Spleen (tissue), 11 donors: ENCODE measurements at regions not wholly inside any gene's neighbourhood (a gene's known extent, or its start where the extent isn't known, plus 50 kb on each side); places are given as distances from the start of the nearest gene placed in this dataset.
"Not testable (repeated sequence)": the region's sequence is repeated elsewhere in the genome, so short reads cannot be mapped to it uniquely, and the experiment has no call there.

ENCODE experiments used
- DNase-seq: peaks from one replicate; pipeline ENCODE4 v3.0.0-alpha.2; 2020
- H3K27ac ChIP-seq, 8 donors: fragments of 200-600 bp; sonication (generic) in 7 of 8; 1 replicate in 4 of 8; 2 replicates in 4 of 8; pipeline versions ENCODE4 v1.5.0 to v1.8.0; 2016 to 2021; ENCODE audit warnings: inconsistent platforms in 4 of 8, mild to moderate bottlenecking in 4 of 8, moderate library complexity in 1 of 8
- H3K27me3 ChIP-seq, 7 donors: fragments of 200-600 bp; sonication (generic) in 6 of 7; replicated peaks in 1 of 7; 1 replicate in 4 of 7; 2 replicates in 3 of 7; pipeline versions ENCODE4 v1.5.0 to v1.8.0; 2016 to 2021; ENCODE audit warnings: inconsistent platforms in 3 of 7, mild to moderate bottlenecking in 1 of 7
- H3K36me3 ChIP-seq, 6 donors: fragments of 200-600 bp; sonication (generic) in 5 of 6; 1 replicate in 4 of 6; 2 replicates in 2 of 6; pipeline versions ENCODE4 v1.5.0 to v1.8.0; 2016 to 2021; ENCODE audit warnings: inconsistent platforms in 2 of 6
- H3K4me1 ChIP-seq, 6 donors: fragments of 200-600 bp; sonication (generic) in 5 of 6; 1 replicate in 3 of 6; 2 replicates in 3 of 6; pipeline versions ENCODE4 v1.5.0 to v1.8.0; 2016 to 2021; ENCODE audit warnings: inconsistent platforms in 3 of 6
- H3K4me3 ChIP-seq, 8 donors: fragments of 200-600 bp; sonication (generic) in 7 of 8; 1 replicate in 4 of 8; 2 replicates in 4 of 8; pipeline versions ENCODE4 v1.5.0 to v1.8.0; 2016 to 2021; ENCODE audit warnings: inconsistent platforms in 4 of 8, mild to moderate bottlenecking in 4 of 8, moderate library complexity in 2 of 8
- H3K9me3 ChIP-seq, 8 donors: fragments of 200-600 bp; sonication (generic) in 7 of 8; 1 replicate in 4 of 8; 2 replicates in 4 of 8; pipeline versions ENCODE4 v1.5.0 to v1.8.0; 2016 to 2021; ENCODE audit warnings: inconsistent platforms in 4 of 8
- POLR2A ChIP-seq, 3 donors: fragments of 450-650 bp; IDR thresholded peaks; one replicate each; pipeline ENCODE4 v1.5.1; 2017; ENCODE audit warnings: antibody characterized with exemption in 3 of 3, mild to moderate bottlenecking in 1 of 3
- POLR2AphosphoS5 ChIP-seq, 3 donors: sonication (generic); formaldehyde crosslinking; IDR thresholded peaks; one replicate each; pipeline ENCODE4 v1.5.1; 2017; ENCODE audit warnings: antibody characterized with exemption in 3 of 3
- WGBS, 5 donors: extraction: QIAGEN DNeasy Blood & Tissue Kit in 3 of 5; methylation state at CpG; one replicate each; pipeline versions ENCODE4 v1.1.5 to v1.1.7; 2013 to 2018; 5-methylcytosine and 5-hydroxymethylcytosine counted together
- intact Hi-C: fragments of 100-400 bp; cut with DNase I; formaldehyde crosslinking; loops from one replicate; pipeline ENCODE4 v1.15.0; 2023; ENCODE audit warnings: low total_unique reads
- TF ChIP-seq, protein P1 (sequence below), 11 experiments: fragments of 200-600 bp in 7 of 11; fragments of 450-650 bp in 4 of 11; sonication (generic) in 4 of 11; IDR thresholded peaks in 8 of 11; conservative IDR thresholded peaks in 3 of 11; 1 replicate in 7 of 11; 2 replicates in 4 of 11; pipeline versions ENCODE4 v1.4.0 to v1.8.0; 2016 to 2021; ENCODE audit warnings: antibody characterized with exemption in 11 of 11, inconsistent platforms in 4 of 11, mild to moderate bottlenecking in 1 of 11
- donor health status: healthy with polysubstance abuse.
- donor health status: DM: no; HTN: no; CAD: no; lungs with moderate emphysema.
- donor health status: DM: no; HTN: no; CAD: no.
- donor health status: Bipolar disorder and iron deficiency.
- donor health status: healthy.
- donor health status: DM: no; HTN: no; CAD: no.
- donor health status: DM: yes; HTN: yes; CAD: no.

- peak overlapping the region in 7 of 8 donors; percentile 28 to 77 (median 73) for H3K27ac ChIP-seq
- intact Hi-C loops: no loop called here
- TF ChIP-seq POLR2A (IDR thresholded peaks at IDR 0.05) (no peak), POLR2AphosphoS5 (IDR thresholded peaks at IDR 0.05) (no peak)
- TF ChIP-seq, protein P1, sequence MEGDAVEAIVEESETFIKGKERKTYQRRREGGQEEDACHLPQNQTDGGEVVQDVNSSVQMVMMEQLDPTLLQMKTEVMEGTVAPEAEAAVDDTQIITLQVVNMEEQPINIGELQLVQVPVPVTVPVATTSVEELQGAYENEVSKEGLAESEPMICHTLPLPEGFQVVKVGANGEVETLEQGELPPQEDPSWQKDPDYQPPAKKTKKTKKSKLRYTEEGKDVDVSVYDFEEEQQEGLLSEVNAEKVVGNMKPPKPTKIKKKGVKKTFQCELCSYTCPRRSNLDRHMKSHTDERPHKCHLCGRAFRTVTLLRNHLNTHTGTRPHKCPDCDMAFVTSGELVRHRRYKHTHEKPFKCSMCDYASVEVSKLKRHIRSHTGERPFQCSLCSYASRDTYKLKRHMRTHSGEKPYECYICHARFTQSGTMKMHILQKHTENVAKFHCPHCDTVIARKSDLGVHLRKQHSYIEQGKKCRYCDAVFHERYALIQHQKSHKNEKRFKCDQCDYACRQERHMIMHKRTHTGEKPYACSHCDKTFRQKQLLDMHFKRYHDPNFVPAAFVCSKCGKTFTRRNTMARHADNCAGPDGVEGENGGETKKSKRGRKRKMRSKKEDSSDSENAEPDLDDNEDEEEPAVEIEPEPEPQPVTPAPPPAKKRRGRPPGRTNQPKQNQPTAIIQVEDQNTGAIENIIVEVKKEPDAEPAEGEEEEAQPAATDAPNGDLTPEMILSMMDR (IDR thresholded peaks at IDR 0.05 in 8 of 11, conservative IDR thresholded peaks at IDR 0.05 in 3 of 11): no peak
- no peak overlapping the region for H3K4me3 ChIP-seq
- 69 to 82% (median 74%) methylated on average over 13 of the region's 13 CpGs for WGBS, 5 donors
- no peaks in the 10 kb centered on the region for H3K36me3 ChIP-seq
- H3K27me3 ChIP-seq: peaks cover 0 to 25% (median 0%) of the 10 kb centered on the region in 7 donors
- DNase-seq: no peak
- peaks cover 0 to 37% (median 16%) of the 10 kb centered on the region in 6 donors for H3K4me1 ChIP-seq
- no peaks in the 10 kb centered on the region for H3K9me3 ChIP-seq
Measured at GRCh38 chr12:131536766-131537165, 174.1 kb upstream of the SFSWAP start.

DNA sequence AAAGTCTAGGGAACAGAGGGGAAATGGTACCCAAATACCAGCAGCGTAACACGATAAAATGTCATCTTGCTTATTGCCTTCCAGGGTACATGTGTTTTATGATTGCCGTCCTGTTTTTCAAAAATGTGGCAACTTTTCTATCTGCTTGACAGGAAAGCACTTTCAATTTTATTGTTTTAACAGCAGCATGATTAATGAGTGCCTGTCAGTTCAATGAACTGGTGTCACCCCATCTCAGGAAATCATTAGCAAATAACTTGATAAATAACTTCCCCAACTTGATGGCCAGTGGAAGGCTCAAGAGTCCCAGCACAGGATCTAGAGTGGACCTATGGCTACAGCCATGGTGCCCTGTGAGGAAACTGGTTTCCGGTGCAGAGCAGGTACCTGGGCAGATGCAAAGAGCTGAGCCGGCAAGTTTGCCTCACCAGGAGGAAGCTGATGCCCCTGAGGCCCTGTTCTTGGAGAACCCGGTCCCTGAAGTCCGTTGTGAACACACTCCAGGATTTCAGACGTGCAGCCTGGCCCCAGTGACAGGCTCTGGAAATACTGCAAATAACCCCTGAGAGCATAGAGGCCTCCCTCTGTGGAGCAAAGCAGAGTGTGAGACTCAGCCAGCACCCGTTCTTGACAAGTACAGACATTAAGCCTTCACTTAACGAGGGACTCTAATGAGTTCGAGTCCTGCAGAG is 173.5 kb upstream of the SFSWAP start:
- no peaks in the 10 kb centered on the region for H3K36me3 ChIP-seq
- no peak for DNase-seq
- WGBS, 5 donors: 20 to 38% (median 30%) methylated on average over 11 of the region's 11 CpGs
- no peak overlapping the region for H3K4me3 ChIP-seq
- intact Hi-C loops: no loop called here
- peaks cover 0 to 22% (median 0%) of the 10 kb centered on the region in 7 donors for H3K27me3 ChIP-seq
- no peaks in the 10 kb centered on the region for H3K9me3 ChIP-seq
- H3K4me1 ChIP-seq: peaks cover 0 to 37% (median 16%) of the 10 kb centered on the region in 6 donors
- H3K27ac ChIP-seq: peak overlapping the region in 6 of 8 donors; percentile 47 to 77 (median 74)
- TF ChIP-seq POLR2AphosphoS5 (IDR thresholded peaks at IDR 0.05) (peak in 2 of 3 donors; percentile 46 to 50), POLR2A (IDR thresholded peaks at IDR 0.05) (no peak)

GRCh38 chr12:131539381-131539780 is 171.5 kb upstream of the SFSWAP start:
- Histone ChIP-seq H3K9me3 (no peaks in the 10 kb centered on the region), H3K4me3 (no peak overlapping the region), H3K4me1 (peaks cover 0 to 32% (median 14%) of the 10 kb centered on the region in 6 donors), H3K36me3 (no peaks in the 10 kb centered on the region), H3K27ac (no peak overlapping the region), H3K27me3 (peaks cover 0 to 34% (median 0%) of the 10 kb centered on the region in 7 donors)
- WGBS, 5 donors: 88 to 97% (median 95%) methylated on average over 2 of the region's 2 CpGs
- no peak for DNase-seq
- no peak for TF ChIP-seq POLR2A (IDR thresholded peaks at IDR 0.05)
- TF ChIP-seq, protein P1 (IDR thresholded peaks at IDR 0.05 in 8 of 11, conservative IDR thresholded peaks at IDR 0.05 in 3 of 11): no peak
- TF ChIP-seq POLR2AphosphoS5 (IDR thresholded peaks at IDR 0.05): no peak
- intact Hi-C loops: no loop called here

- H3K27ac ChIP-seq: no peak overlapping the region
- TF ChIP-seq, protein P1 (IDR thresholded peaks at IDR 0.05 in 8 of 11, conservative IDR thresholded peaks at IDR 0.05 in 3 of 11): no peak
- TF ChIP-seq POLR2A (IDR thresholded peaks at IDR 0.05): no peak
- TF ChIP-seq POLR2AphosphoS5 (IDR thresholded peaks at IDR 0.05): no peak
- no peaks in the 10 kb centered on the region for H3K9me3 ChIP-seq
- H3K4me1 ChIP-seq: peaks cover 0 to 28% (median 14%) of the 10 kb centered on the region in 6 donors
- 93 to 97% (median 97%) methylated on average over 4 of the region's 4 CpGs for WGBS, 5 donors
- no peaks in the 10 kb centered on the region for H3K36me3 ChIP-seq
- H3K27me3 ChIP-seq: peaks cover 0 to 34% (median 0%) of the 10 kb centered on the region in 7 donors
- DNase-seq: no peak
- intact Hi-C loops: no loop called here
- no peak overlapping the region for H3K4me3 ChIP-seq
Measured at GRCh38 chr12:131540138-131540623, 170.7 kb upstream of the SFSWAP start.

DNA sequence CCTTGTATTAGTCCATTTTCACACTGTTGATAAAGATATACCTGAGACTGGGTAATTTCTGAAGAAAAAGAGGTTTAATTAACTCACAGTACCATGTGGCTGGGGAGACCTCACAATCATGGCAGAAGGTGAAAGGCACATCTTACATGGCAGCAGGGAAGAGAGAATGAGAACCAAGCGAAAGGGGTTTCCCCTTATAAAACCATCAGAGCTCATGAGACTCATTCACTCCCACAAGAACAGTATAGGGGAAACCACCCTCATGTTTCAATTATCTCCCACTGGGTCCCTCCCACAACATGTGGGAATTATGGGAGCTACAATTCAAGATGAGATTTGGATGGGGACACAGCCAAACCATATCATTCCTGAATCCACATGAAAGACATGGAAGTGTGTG is 169.4 kb upstream of the SFSWAP start:
- H3K27me3 ChIP-seq: peaks cover 0 to 32% (median 0%) of the 10 kb centered on the region in 7 donors
- H3K4me3 ChIP-seq, H3K27ac ChIP-seq, H3K36me3 ChIP-seq, intact Hi-C loops, DNase-seq, H3K9me3 ChIP-seq: not testable (repeated sequence)
- 46 to 83% (median 83%) methylated on average over 1 of the region's 1 CpG for WGBS, 5 donors
- peaks cover 0 to 17% (median 10%) of the 10 kb centered on the region in 6 donors for H3K4me1 ChIP-seq
